ENCODE measurements at regions not wholly inside any gene's neighbourhood (a gene's known extent, or its start where the extent isn't known, plus 50 kb on each side); places are given as distances from the start of the nearest gene placed in this dataset.

GRCh38 chr6:105800398-105800797, 285.7 kb upstream of the PRDM1 start:
- H3K27me3 Mint-ChIP-seq (ENCODE audit: unreplicated experiment): no peaks in the 10 kb centered on the region
- DNase-seq (ENCODE audit: low spot score): no peak
- no peaks in the 10 kb centered on the region for H3K36me3 Mint-ChIP-seq (ENCODE audit: low read depth, unreplicated experiment)
- H3K4me1 Mint-ChIP-seq (ENCODE audit: unreplicated experiment): peaks cover 4% of the 10 kb centered on the region
- H3K27ac Mint-ChIP-seq (ENCODE audit: unreplicated experiment): no peak overlapping the region
- TF ChIP-seq, protein P1, sequence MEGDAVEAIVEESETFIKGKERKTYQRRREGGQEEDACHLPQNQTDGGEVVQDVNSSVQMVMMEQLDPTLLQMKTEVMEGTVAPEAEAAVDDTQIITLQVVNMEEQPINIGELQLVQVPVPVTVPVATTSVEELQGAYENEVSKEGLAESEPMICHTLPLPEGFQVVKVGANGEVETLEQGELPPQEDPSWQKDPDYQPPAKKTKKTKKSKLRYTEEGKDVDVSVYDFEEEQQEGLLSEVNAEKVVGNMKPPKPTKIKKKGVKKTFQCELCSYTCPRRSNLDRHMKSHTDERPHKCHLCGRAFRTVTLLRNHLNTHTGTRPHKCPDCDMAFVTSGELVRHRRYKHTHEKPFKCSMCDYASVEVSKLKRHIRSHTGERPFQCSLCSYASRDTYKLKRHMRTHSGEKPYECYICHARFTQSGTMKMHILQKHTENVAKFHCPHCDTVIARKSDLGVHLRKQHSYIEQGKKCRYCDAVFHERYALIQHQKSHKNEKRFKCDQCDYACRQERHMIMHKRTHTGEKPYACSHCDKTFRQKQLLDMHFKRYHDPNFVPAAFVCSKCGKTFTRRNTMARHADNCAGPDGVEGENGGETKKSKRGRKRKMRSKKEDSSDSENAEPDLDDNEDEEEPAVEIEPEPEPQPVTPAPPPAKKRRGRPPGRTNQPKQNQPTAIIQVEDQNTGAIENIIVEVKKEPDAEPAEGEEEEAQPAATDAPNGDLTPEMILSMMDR (IDR thresholded peaks at IDR 0.05; ENCODE audit: unreplicated experiment): no peak
- no peak overlapping the region for H3K4me3 Mint-ChIP-seq (ENCODE audit: unreplicated experiment)
- no peaks in the 10 kb centered on the region for H3K9me3 Mint-ChIP-seq (ENCODE audit: unreplicated experiment)

DNA sequence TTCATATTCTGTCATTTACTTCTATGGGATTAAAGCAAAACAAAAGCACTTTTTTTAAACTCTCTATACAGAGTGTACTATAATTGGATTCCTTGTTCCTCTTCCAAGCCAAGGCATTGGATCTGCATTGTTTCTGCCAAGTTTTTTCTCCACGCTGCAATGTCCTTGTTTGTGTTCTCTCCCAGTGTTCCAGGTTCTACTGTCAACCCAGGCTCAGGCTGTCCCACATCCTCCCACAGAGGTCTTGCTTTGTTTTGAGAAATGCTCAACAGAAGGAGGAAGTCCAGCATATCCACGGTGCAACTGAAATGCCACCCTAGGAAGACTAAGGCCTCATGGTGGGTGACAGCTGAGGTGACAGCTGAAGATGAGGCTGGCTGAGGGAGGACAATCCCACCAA, 287.1 kb upstream of the PRDM1 start:
- TF ChIP-seq, protein P1 (IDR thresholded peaks at IDR 0.05; ENCODE audit: unreplicated experiment): no peak
- Mint-ChIP-seq H3K27ac (ENCODE audit: unreplicated experiment) (no peak overlapping the region), H3K27me3 (ENCODE audit: unreplicated experiment) (no peaks in the 10 kb centered on the region), H3K9me3 (ENCODE audit: unreplicated experiment) (no peaks in the 10 kb centered on the region), H3K4me3 (ENCODE audit: unreplicated experiment) (no peak overlapping the region), H3K4me1 (ENCODE audit: unreplicated experiment) (peaks cover 4% of the 10 kb centered on the region), H3K36me3 (ENCODE audit: low read depth, unreplicated experiment) (no peaks in the 10 kb centered on the region)
- DNase-seq (ENCODE audit: low spot score): no peak

DNA sequence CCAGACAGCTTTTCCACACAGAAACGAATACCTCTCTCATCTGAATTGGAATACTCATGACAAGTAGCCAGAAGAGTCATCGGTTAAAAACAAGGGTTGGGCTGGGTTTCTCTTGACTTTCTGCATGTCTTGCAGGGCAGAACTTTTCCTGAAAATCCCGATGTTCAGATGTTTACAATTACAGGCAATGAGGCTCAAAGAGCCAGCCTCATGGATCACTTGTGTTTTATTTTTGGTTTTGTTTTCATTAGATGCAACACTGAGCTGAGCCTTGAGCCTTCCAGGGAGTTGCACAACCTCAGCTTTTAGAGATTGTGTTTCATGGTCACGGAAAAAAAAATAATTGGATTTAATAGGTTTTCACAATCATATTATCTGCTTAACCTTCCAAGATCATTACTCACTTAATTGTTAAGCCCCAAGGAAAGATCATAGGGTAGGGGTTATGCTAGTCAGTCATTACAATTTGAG, 288.1 kb upstream of the PRDM1 start:
- no peak for DNase-seq (ENCODE audit: low spot score)
- peaks cover 4% of the 10 kb centered on the region for H3K4me1 Mint-ChIP-seq (ENCODE audit: unreplicated experiment)
- no peak overlapping the region for H3K27ac Mint-ChIP-seq (ENCODE audit: unreplicated experiment)
- TF ChIP-seq, protein P1 (IDR thresholded peaks at IDR 0.05; ENCODE audit: unreplicated experiment): no peak
- H3K27me3 Mint-ChIP-seq (ENCODE audit: unreplicated experiment): no peaks in the 10 kb centered on the region
- H3K4me3 Mint-ChIP-seq (ENCODE audit: unreplicated experiment): no peak overlapping the region
- H3K9me3 Mint-ChIP-seq (ENCODE audit: unreplicated experiment): no peaks in the 10 kb centered on the region
- no peaks in the 10 kb centered on the region for H3K36me3 Mint-ChIP-seq (ENCODE audit: low read depth, unreplicated experiment)

DNA sequence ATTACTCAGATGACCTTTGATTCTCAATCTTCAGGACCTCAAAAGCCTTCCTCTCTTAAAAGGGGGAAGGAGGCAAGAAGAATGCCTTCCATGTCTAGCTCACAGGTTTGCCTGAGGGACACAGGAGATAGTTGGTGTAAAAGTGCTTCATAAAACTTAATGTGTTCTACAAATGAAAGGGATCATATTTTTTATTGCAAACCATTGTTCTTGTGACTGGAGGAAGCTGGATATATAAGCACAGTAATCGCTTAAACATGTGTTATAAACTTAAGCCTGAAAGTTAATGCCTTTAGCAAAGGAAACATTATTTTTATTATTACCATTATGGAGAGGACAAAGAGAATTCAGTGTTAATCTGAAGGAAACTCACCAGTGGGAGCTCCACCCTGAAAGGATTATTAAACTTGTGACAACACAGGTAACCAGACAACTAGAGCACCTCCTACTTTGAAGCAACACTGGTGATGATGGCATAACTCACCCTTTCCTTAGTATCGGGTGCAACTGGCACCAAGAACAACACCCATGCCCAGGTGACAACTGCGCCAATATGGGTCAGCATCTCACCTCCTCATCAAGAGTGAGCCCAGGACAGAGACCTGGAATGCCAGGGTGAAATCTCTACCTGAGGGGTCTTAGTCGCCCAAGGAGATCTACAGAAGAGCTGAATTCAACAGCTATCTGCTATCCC, 288.7 kb upstream of the PRDM1 start:
- no peak overlapping the region for H3K27ac Mint-ChIP-seq (ENCODE audit: unreplicated experiment)
- H3K27me3 Mint-ChIP-seq (ENCODE audit: unreplicated experiment): no peaks in the 10 kb centered on the region
- H3K4me1 Mint-ChIP-seq (ENCODE audit: unreplicated experiment): peaks cover 4% of the 10 kb centered on the region
- no peak overlapping the region for H3K4me3 Mint-ChIP-seq (ENCODE audit: unreplicated experiment)
- H3K36me3 Mint-ChIP-seq (ENCODE audit: low read depth, unreplicated experiment): no peaks in the 10 kb centered on the region
- DNase-seq (ENCODE audit: low spot score): no peak
- H3K9me3 Mint-ChIP-seq (ENCODE audit: unreplicated experiment): no peaks in the 10 kb centered on the region
- TF ChIP-seq, protein P1 (IDR thresholded peaks at IDR 0.05; ENCODE audit: unreplicated experiment): no peak

GRCh38 chr6:105795913-105796517, 290.1 kb upstream of the PRDM1 start:
- no peak for DNase-seq (ENCODE audit: low spot score)
- Mint-ChIP-seq H3K36me3 (ENCODE audit: low read depth, unreplicated experiment) (no peaks in the 10 kb centered on the region), H3K9me3 (ENCODE audit: unreplicated experiment) (no peaks in the 10 kb centered on the region), H3K27me3 (ENCODE audit: unreplicated experiment) (no peaks in the 10 kb centered on the region), H3K4me1 (ENCODE audit: unreplicated experiment) (peaks cover 4% of the 10 kb centered on the region), H3K4me3 (ENCODE audit: unreplicated experiment) (no peak overlapping the region), H3K27ac (ENCODE audit: unreplicated experiment) (no peak overlapping the region)
- TF ChIP-seq, protein P1 (IDR thresholded peaks at IDR 0.05; ENCODE audit: unreplicated experiment): no peak
